Pancreas (tissue), 10 donors: ENCODE measurements at regions not wholly inside any gene's neighbourhood (a gene's known extent, or its start where the extent isn't known, plus 50 kb on each side); places are given as distances from the start of the nearest gene placed in this dataset.

Experiments used
- ATAC-seq, 4 donors: fragments of 200-7000 bp; cut with Tn5 transposase; one replicate each; pipeline versions ENCODE4 v1.8.0 to v1.9.1; 2020; ENCODE audit warnings: mild to moderate bottlenecking in 4 of 4, moderate library complexity in 4 of 4
- DNase-seq, 6 donors: peaks; one replicate each; pipeline ENCODE4 v3.0.0-alpha.2; 2020
- FAIRE-seq: peaks from 2 replicates; lab custom pipeline; 2012; peaks lifted over from hg19 to GRCh38; lab: Jason Lieb, UNC
- H3K27ac ChIP-seq, 4 donors: fragments of 200-600 bp; sonication (generic); 1 replicate in 3 of 4; 2 replicates in 1 of 4; pipeline versions ENCODE4 v1.5.0 to v1.8.0; 2020
- H3K27me3 ChIP-seq, 4 donors: fragments of 200-600 bp; one replicate each; pipeline ENCODE4 v1.8.0; 2021
- H3K36me3 ChIP-seq, 3 donors: fragments of 200-600 bp; sonication (generic) in 1 of 3; one replicate each; pipeline versions ENCODE4 v1.5.0 to v1.8.0; 2020 to 2021
- H3K4me1 ChIP-seq, 3 donors: fragments of 200-600 bp; one replicate each; pipeline ENCODE4 v1.8.0; 2021
- H3K4me3 ChIP-seq, 4 donors: fragments of 200-600 bp; sonication (generic) in 2 of 4; one replicate each; pipeline versions ENCODE4 v1.5.0 to v1.8.0; 2020 to 2021
- H3K9me3 ChIP-seq, 4 donors: fragments of 200-600 bp; one replicate each; pipeline ENCODE4 v1.8.0; 2021
- CTCF ChIP-seq, 4 donors: fragments of 200-600 bp; sonication (generic) in 3 of 4; IDR thresholded peaks; one replicate each; pipeline versions ENCODE4 v1.5.0 to v1.8.0; 2021; ENCODE audit warnings: antibody characterized with exemption in 4 of 4
- WGBS, 2 donors: extraction: QIAGEN DNeasy Blood & Tissue Kit; methylation state at CpG; one replicate each; pipeline ENCODE4 v1.1.7; 2013; 5-methylcytosine and 5-hydroxymethylcytosine counted together
- intact Hi-C, 3 donors: fragments of 100-400 bp; cut with DNase I; formaldehyde crosslinking; loops; one replicate each; pipeline versions ENCODE4 v1.11.1 to v1.14.2; 2022
- donor health status: healthy with polysubstance abuse.
- donor health status: DM: no; HTN: no; CAD: no; lungs with moderate emphysema.
- donor health status: DM: no; HTN: no; CAD: no.
- donor health status: control.
- donor health status: control.
- donor health status: Bipolar disorder and iron deficiency.
- donor health status: DM: yes; HTN: yes; CAD: no.
- donor health status: DM: no; HTN: no; CAD: no.
- donor health status: DM: no; HTN: no; CAD: no.
- donor health status: DM: yes; HTN: yes; CAD: no.

- no peak for FAIRE-seq
These were observed 121.8 kb downstream of the AKAP11 start for GRCh38 chr13:42393573-42394360.

GRCh38 chr13:42394361-42394708, 122.4 kb downstream of the AKAP11 start:
- no peak overlapping the region for H3K27ac ChIP-seq
- DNase-seq (no peak), ATAC-seq (no peak), FAIRE-seq (no peak)
- no peaks in the 10 kb centered on the region for H3K36me3 ChIP-seq
- 64 to 81% methylated on average over 4 of the region's 4 CpGs for WGBS, 2 donors
- intact Hi-C loops = no loop called here
- no peaks in the 10 kb centered on the region for H3K27me3 ChIP-seq
- TF ChIP-seq CTCF (IDR thresholded peaks at IDR 0.05) = no peak
- no peak overlapping the region for H3K4me3 ChIP-seq
- H3K4me1 ChIP-seq = no peaks in the 10 kb centered on the region
- no peaks in the 10 kb centered on the region for H3K9me3 ChIP-seq

More at GRCh38 chr13:42393573-42394360, 121.8 kb downstream of the AKAP11 start:
- Histone ChIP-seq H3K9me3 (no peaks in the 10 kb centered on the region), H3K4me3 (no peak overlapping the region), H3K27ac (no peak overlapping the region), H3K27me3 (no peaks in the 10 kb centered on the region), H3K36me3 (no peaks in the 10 kb centered on the region), H3K4me1 (no peaks in the 10 kb centered on the region)
- DNase-seq = no peak
- no peak for TF ChIP-seq CTCF (IDR thresholded peaks at IDR 0.05)
- 56 to 63% methylated on average over 5 of the region's 5 CpGs for WGBS, 2 donors
- intact Hi-C loops = no loop called here
- no peak for ATAC-seq

- TF ChIP-seq CTCF (IDR thresholded peaks at IDR 0.05) = no peak
- intact Hi-C loops = no loop called here
- no peak for ATAC-seq
- no peaks in the 10 kb centered on the region for H3K9me3 ChIP-seq
- no peaks in the 10 kb centered on the region for H3K4me1 ChIP-seq
- DNase-seq = no peak
- H3K27ac ChIP-seq = no peak overlapping the region
- H3K4me3 ChIP-seq = no peak overlapping the region
- 69 to 87% methylated on average over 2 of the region's 2 CpGs for WGBS, 2 donors
- no peaks in the 10 kb centered on the region for H3K27me3 ChIP-seq
- no peak for FAIRE-seq
- H3K36me3 ChIP-seq = no peaks in the 10 kb centered on the region
These were observed 122.7 kb downstream of the AKAP11 start for GRCh38 chr13:42394711-42395085.

GRCh38 chr13:42395086-42395821, 123.3 kb downstream of the AKAP11 start:
- DNase-seq = no peak
- Histone ChIP-seq H3K27me3 (no peaks in the 10 kb centered on the region), H3K4me1 (no peaks in the 10 kb centered on the region), H3K4me3 (no peak overlapping the region), H3K27ac (no peak overlapping the region), H3K9me3 (no peaks in the 10 kb centered on the region), H3K36me3 (no peaks in the 10 kb centered on the region)
- intact Hi-C loops = no loop called here
- no peak for FAIRE-seq
- no peak for TF ChIP-seq CTCF (IDR thresholded peaks at IDR 0.05)
- ATAC-seq = no peak
- WGBS, 2 donors = 73 to 81% methylated on average over 13 of the region's 13 CpGs

- H3K9me3 ChIP-seq = no peaks in the 10 kb centered on the region
- DNase-seq (no peak), FAIRE-seq (no peak), ATAC-seq (no peak)
- no peaks in the 10 kb centered on the region for H3K27me3 ChIP-seq
- no peaks in the 10 kb centered on the region for H3K4me1 ChIP-seq
- intact Hi-C loops = no loop called here
- 81 to 84% methylated on average over 9 of the region's 9 CpGs for WGBS, 2 donors
- H3K4me3 ChIP-seq = no peak overlapping the region
- no peak overlapping the region for H3K27ac ChIP-seq
- H3K36me3 ChIP-seq = no peaks in the 10 kb centered on the region
- TF ChIP-seq CTCF (IDR thresholded peaks at IDR 0.05) = no peak
These were observed 124.5 kb downstream of the AKAP11 start for GRCh38 chr13:42396501-42396900.
